ENCODE measurements at regions not wholly inside any gene's neighbourhood (a gene's known extent, or its start where the extent isn't known, plus 50 kb on each side); places are given as distances from the start of the nearest gene placed in this dataset.
"Not testable (repeated sequence)": the region's sequence is repeated elsewhere in the genome, so short reads cannot be mapped to it uniquely, and the experiment has no call there.

DNA sequence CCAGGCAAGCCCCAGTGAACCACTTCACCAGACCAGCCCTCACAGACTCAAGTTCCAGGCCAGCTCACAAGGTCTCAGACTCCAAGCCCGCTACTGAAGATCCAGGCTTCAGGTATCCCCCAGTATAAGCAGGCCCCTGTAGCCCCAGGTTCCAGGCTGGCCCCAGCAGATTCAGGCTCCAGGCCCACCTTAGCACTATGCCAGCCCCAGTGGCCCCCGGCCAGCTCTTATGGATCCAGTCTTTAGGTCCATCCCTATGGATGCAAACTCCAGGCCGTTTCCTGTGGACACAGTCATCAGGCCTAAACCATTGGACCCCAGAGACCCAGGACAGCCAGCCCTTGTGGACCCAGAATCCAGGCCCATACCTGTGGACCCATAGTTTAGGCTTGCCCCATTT is 277.8 kb upstream of the MAGEB18 start:
- H3K36me3 ChIP-seq (ENCODE audit: control insufficient read depth in 4 of 4, insufficient read depth in 4 of 4, low read length in 3 of 4): no peaks in the 10 kb centered on the region
- H3K4me1 ChIP-seq (ENCODE audit: control extremely low read depth in 1 of 4, control insufficient read depth in 4 of 4, insufficient read depth in 4 of 4, low read length in 3 of 4): no peaks in the 10 kb centered on the region
- no peak for DNase-seq
- no peaks in the 10 kb centered on the region for H3K27me3 ChIP-seq (replicated peaks in 2 of 5; ENCODE audit: control insufficient read depth in 4 of 5, insufficient read depth in 5 of 5, low read length in 4 of 5)
- H3K9me3 ChIP-seq (ENCODE audit: control extremely low read depth in 1 of 5, control insufficient read depth in 4 of 5, insufficient read depth in 2 of 5, low read depth in 1 of 5, low read length in 4 of 5): no peaks in the 10 kb centered on the region
- WGBS (ENCODE audit: insufficient coverage): 78% methylated on average over 3 of the region's 3 CpGs
- POLR2A ChIA-PET: no interaction called here
- no peak overlapping the region for H3K27ac ChIP-seq (ENCODE audit: insufficient read depth in 1 of 2, low read depth in 1 of 2, low read length in 2 of 2, poor library complexity in 1 of 2, severe bottlenecking in 2 of 2)
- CTCF ChIA-PET: no interaction called here
- no peak overlapping the region for H3K4me3 ChIP-seq (ENCODE audit: control insufficient read depth in 1 of 7, extremely low read depth in 1 of 7, insufficient read depth in 4 of 7, low read depth in 2 of 7, low read length in 6 of 7)

DNA sequence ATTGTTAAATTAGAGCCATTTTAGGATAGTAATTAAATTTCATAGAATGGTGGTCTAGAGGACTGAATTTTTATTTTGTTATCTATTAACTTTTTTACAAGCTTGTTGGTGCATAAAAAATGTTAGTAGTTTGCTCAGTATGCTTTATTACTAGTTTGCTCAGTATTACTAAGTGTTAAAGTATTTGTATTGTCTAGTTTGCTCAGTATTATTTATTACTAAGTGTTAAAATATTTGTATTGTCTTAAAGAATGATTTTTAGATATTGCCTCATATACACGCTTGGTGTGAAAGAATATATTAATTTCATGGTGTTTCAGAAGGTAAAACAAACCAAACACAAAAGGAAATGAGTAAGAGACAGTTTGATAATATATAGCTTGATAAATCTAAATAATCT is 268.4 kb upstream of the MAGEB18 start:
- WGBS (ENCODE audit: insufficient coverage): no CpG with 5 or more reads among the region's 1 CpG
- H3K27ac ChIP-seq (ENCODE audit: insufficient read depth in 1 of 2, low read depth in 1 of 2, low read length in 2 of 2, poor library complexity in 1 of 2, severe bottlenecking in 2 of 2): no peak overlapping the region
- CTCF ChIA-PET: no interaction called here
- no peak overlapping the region for H3K4me3 ChIP-seq (ENCODE audit: control insufficient read depth in 1 of 7, extremely low read depth in 1 of 7, insufficient read depth in 4 of 7, low read depth in 2 of 7, low read length in 6 of 7)
- no peaks in the 10 kb centered on the region for H3K27me3 ChIP-seq (replicated peaks in 2 of 5; ENCODE audit: control insufficient read depth in 4 of 5, insufficient read depth in 5 of 5, low read length in 4 of 5)
- no peak for DNase-seq
- H3K36me3 ChIP-seq (ENCODE audit: control insufficient read depth in 4 of 4, insufficient read depth in 4 of 4, low read length in 3 of 4): no peaks in the 10 kb centered on the region
- no peaks in the 10 kb centered on the region for H3K4me1 ChIP-seq (ENCODE audit: control extremely low read depth in 1 of 4, control insufficient read depth in 4 of 4, insufficient read depth in 4 of 4, low read length in 3 of 4)
- POLR2A ChIA-PET: no interaction called here
- no peaks in the 10 kb centered on the region for H3K9me3 ChIP-seq (ENCODE audit: control extremely low read depth in 1 of 5, control insufficient read depth in 4 of 5, insufficient read depth in 2 of 5, low read depth in 1 of 5, low read length in 4 of 5)

DNA sequence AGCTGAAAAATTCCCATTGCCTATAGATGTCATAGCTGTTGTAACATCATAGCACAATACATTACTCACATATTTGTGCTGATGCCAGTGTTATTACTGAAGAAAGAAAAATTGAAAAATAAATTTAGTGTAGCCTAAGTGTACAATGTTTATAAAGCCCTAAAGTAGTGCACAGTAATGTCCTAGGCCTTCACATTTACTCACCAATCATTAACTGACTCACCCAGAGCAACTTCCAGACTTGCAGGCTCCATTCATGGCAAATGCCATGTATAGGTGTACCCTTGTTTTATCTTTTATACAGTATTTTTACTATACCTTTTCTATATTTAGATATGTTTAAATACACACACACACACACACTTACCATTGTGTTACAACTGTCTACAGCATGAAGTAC is 265.4 kb upstream of the MAGEB18 start:
- no peaks in the 10 kb centered on the region for H3K4me1 ChIP-seq (ENCODE audit: control extremely low read depth in 1 of 4, control insufficient read depth in 4 of 4, insufficient read depth in 4 of 4, low read length in 3 of 4)
- DNase-seq: no peak
- ChIA-PET POLR2A (no interaction called here), CTCF (no interaction called here)
- no peaks in the 10 kb centered on the region for H3K36me3 ChIP-seq (ENCODE audit: control insufficient read depth in 4 of 4, insufficient read depth in 4 of 4, low read length in 3 of 4)
- H3K4me3 ChIP-seq (ENCODE audit: control insufficient read depth in 1 of 7, extremely low read depth in 1 of 7, insufficient read depth in 4 of 7, low read depth in 2 of 7, low read length in 6 of 7): no peak overlapping the region
- no peaks in the 10 kb centered on the region for H3K9me3 ChIP-seq (ENCODE audit: control extremely low read depth in 1 of 5, control insufficient read depth in 4 of 5, insufficient read depth in 2 of 5, low read depth in 1 of 5, low read length in 4 of 5)
- H3K27me3 ChIP-seq (replicated peaks in 2 of 5; ENCODE audit: control insufficient read depth in 4 of 5, insufficient read depth in 5 of 5, low read length in 4 of 5): no peaks in the 10 kb centered on the region
- no peak overlapping the region for H3K27ac ChIP-seq (ENCODE audit: insufficient read depth in 1 of 2, low read depth in 1 of 2, low read length in 2 of 2, poor library complexity in 1 of 2, severe bottlenecking in 2 of 2)

DNA sequence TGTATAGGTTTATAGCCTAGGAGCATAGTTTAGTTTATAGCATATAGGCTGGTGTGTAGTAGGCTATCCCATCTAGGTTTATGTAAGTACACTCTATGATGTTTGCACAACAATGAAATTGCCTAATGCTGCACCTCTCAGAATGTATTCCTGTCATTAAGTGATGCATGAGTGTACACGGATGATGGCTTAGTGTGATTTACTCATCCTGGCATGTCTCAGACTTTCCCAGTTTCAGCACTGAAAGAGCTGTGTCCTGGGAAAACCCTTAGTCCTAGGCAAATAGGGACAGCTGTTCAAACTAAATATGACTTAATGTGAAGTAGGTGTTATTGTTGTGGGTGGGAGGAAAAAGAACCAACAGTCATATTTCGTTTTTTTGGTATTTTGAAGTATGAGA is 264.9 kb upstream of the MAGEB18 start:
- no peaks in the 10 kb centered on the region for H3K4me1 ChIP-seq (ENCODE audit: control extremely low read depth in 1 of 4, control insufficient read depth in 4 of 4, insufficient read depth in 4 of 4, low read length in 3 of 4)
- ChIA-PET CTCF (no interaction called here), POLR2A (no interaction called here)
- WGBS (ENCODE audit: insufficient coverage): no CpG with 5 or more reads among the region's 2 CpGs
- DNase-seq: no peak
- no peaks in the 10 kb centered on the region for H3K9me3 ChIP-seq (ENCODE audit: control extremely low read depth in 1 of 5, control insufficient read depth in 4 of 5, insufficient read depth in 2 of 5, low read depth in 1 of 5, low read length in 4 of 5)
- H3K27ac ChIP-seq (ENCODE audit: insufficient read depth in 1 of 2, low read depth in 1 of 2, low read length in 2 of 2, poor library complexity in 1 of 2, severe bottlenecking in 2 of 2): no peak overlapping the region
- no peak overlapping the region for H3K4me3 ChIP-seq (ENCODE audit: control insufficient read depth in 1 of 7, extremely low read depth in 1 of 7, insufficient read depth in 4 of 7, low read depth in 2 of 7, low read length in 6 of 7)
- H3K27me3 ChIP-seq (replicated peaks in 2 of 5; ENCODE audit: control insufficient read depth in 4 of 5, insufficient read depth in 5 of 5, low read length in 4 of 5): no peaks in the 10 kb centered on the region
- no peaks in the 10 kb centered on the region for H3K36me3 ChIP-seq (ENCODE audit: control insufficient read depth in 4 of 4, insufficient read depth in 4 of 4, low read length in 3 of 4)

DNA sequence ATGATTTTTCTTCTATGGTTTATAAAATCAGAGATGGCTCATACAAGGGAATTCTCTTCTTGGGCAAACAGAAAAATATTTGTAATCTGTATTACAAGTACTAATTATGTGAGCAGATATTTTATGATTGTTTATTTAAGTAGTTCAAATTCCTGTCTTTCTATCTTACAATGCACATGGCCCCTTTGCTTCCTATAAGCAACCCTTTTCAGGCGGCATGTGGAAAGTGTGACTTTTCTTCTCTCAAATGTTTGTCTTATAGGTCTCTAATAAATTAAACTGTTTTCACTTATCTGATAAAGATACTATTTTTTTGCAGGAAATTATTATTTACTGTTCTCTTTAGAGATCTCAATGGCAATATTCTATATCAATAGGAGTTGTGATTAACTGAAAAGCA is 259.3 kb upstream of the MAGEB18 start:
- H3K36me3 ChIP-seq (ENCODE audit: control insufficient read depth in 4 of 4, insufficient read depth in 4 of 4, low read length in 3 of 4): no peaks in the 10 kb centered on the region
- no peaks in the 10 kb centered on the region for H3K9me3 ChIP-seq (ENCODE audit: control extremely low read depth in 1 of 5, control insufficient read depth in 4 of 5, insufficient read depth in 2 of 5, low read depth in 1 of 5, low read length in 4 of 5)
- H3K4me3 ChIP-seq (ENCODE audit: control insufficient read depth in 1 of 7, extremely low read depth in 1 of 7, insufficient read depth in 4 of 7, low read depth in 2 of 7, low read length in 6 of 7): no peak overlapping the region
- POLR2A ChIA-PET: no interaction called here
- no peak for DNase-seq
- no peak overlapping the region for H3K27ac ChIP-seq (ENCODE audit: insufficient read depth in 1 of 2, low read depth in 1 of 2, low read length in 2 of 2, poor library complexity in 1 of 2, severe bottlenecking in 2 of 2)
- no CpG with 5 or more reads among the region's 1 CpG for WGBS (ENCODE audit: insufficient coverage)
- H3K4me1 ChIP-seq (ENCODE audit: control extremely low read depth in 1 of 4, control insufficient read depth in 4 of 4, insufficient read depth in 4 of 4, low read length in 3 of 4): no peaks in the 10 kb centered on the region
- CTCF ChIA-PET: no interaction called here
- H3K27me3 ChIP-seq (replicated peaks in 2 of 5; ENCODE audit: control insufficient read depth in 4 of 5, insufficient read depth in 5 of 5, low read length in 4 of 5): no peaks in the 10 kb centered on the region

DNA sequence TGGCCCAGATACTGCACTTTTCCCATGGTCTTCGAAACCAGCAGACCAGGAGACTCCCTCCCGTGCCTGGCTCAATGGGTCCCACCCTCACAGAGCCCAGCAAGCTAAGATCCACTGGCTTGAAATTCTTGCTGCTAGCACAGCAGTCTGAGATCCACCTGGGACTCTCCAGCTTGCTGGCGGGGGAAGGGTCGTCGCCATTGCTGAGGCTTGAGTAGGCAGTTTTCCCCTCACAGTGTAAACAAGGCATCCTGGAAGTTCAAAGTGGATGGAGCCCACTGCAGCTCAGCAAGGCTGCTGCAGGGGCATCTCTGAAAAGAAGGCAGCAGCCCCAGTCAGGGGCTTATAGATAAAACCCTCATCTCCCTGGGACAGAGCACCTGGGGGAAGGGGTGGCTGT is 255.6 kb upstream of the MAGEB18 start:
- H3K4me1 ChIP-seq (ENCODE audit: control extremely low read depth in 1 of 4, control insufficient read depth in 4 of 4, insufficient read depth in 4 of 4, low read length in 3 of 4); H3K4me3 ChIP-seq (ENCODE audit: control insufficient read depth in 1 of 7, extremely low read depth in 1 of 7, insufficient read depth in 4 of 7, low read depth in 2 of 7, low read length in 6 of 7); CTCF ChIA-PET; H3K27me3 ChIP-seq (replicated peaks in 2 of 5; ENCODE audit: control insufficient read depth in 4 of 5, insufficient read depth in 5 of 5, low read length in 4 of 5); H3K27ac ChIP-seq (ENCODE audit: insufficient read depth in 1 of 2, low read depth in 1 of 2, low read length in 2 of 2, poor library complexity in 1 of 2, severe bottlenecking in 2 of 2); H3K9me3 ChIP-seq (ENCODE audit: control extremely low read depth in 1 of 5, control insufficient read depth in 4 of 5, insufficient read depth in 2 of 5, low read depth in 1 of 5, low read length in 4 of 5); DNase-seq; H3K36me3 ChIP-seq (ENCODE audit: control insufficient read depth in 4 of 4, insufficient read depth in 4 of 4, low read length in 3 of 4); POLR2A ChIA-PET: not testable (repeated sequence)
- 69% methylated on average over 5 of the region's 5 CpGs for WGBS (ENCODE audit: insufficient coverage)

DNA sequence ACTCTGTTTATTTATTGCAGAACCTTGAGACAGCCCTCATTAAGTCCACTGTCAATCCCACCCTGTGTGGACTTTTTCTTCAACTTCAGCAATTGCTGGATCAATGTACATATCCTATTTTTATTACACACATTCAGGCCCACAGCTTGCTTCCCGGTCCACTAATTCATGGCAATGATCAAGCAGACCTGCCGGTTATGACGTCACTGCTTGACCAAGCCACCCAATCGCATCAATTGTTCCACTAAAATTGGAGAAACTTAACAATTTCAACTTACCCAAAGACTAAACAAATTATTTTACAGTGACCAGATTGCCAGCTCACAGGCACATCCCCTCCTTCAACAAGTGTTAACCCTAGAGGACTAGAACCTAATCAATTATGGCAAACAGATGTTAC is 240.4 kb upstream of the MAGEB18 start:
- DNase-seq: no peak
- ChIA-PET POLR2A (no interaction called here), CTCF (no interaction called here)
- H3K36me3 ChIP-seq (ENCODE audit: control insufficient read depth in 4 of 4, insufficient read depth in 4 of 4, low read length in 3 of 4): no peaks in the 10 kb centered on the region
- peaks cover 0 to 1% (median 0%) of the 10 kb centered on the region in 5 experiments for H3K9me3 ChIP-seq (ENCODE audit: control extremely low read depth in 1 of 5, control insufficient read depth in 4 of 5, insufficient read depth in 2 of 5, low read depth in 1 of 5, low read length in 4 of 5)
- H3K4me1 ChIP-seq (ENCODE audit: control extremely low read depth in 1 of 4, control insufficient read depth in 4 of 4, insufficient read depth in 4 of 4, low read length in 3 of 4): no peaks in the 10 kb centered on the region
- no peak overlapping the region for H3K4me3 ChIP-seq (ENCODE audit: control insufficient read depth in 1 of 7, extremely low read depth in 1 of 7, insufficient read depth in 4 of 7, low read depth in 2 of 7, low read length in 6 of 7)
- 92% methylated on average over 4 of the region's 4 CpGs for WGBS (ENCODE audit: insufficient coverage)
- no peak overlapping the region for H3K27ac ChIP-seq (ENCODE audit: insufficient read depth in 1 of 2, low read depth in 1 of 2, low read length in 2 of 2, poor library complexity in 1 of 2, severe bottlenecking in 2 of 2)
- no peaks in the 10 kb centered on the region for H3K27me3 ChIP-seq (replicated peaks in 2 of 5; ENCODE audit: control insufficient read depth in 4 of 5, insufficient read depth in 5 of 5, low read length in 4 of 5)

DNA sequence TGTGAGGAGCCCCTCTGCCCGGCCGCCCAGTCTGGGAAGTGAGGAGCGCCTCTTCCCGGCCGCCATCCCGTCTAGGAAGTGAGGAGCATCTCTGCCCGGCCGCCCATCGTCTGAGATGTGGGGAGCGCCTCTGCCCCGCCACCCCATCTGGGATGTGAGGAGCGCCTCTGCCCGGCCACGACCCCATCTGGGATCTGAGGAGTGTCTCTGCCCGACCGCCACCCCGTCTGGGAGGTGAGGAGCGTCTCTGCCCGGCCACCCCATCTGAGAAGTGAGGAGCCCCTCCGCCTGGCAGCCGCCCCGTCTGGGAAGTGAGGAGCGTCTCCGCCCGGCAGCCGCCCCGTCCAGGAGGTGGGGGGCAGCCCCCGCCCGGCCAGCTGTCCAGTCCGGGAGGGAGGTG is 232.4 kb upstream of the MAGEB18 start:
- WGBS (ENCODE audit: insufficient coverage): 93% methylated on average over 8 of the region's 30 CpGs
- DNase-seq; H3K4me1 ChIP-seq (ENCODE audit: control extremely low read depth in 1 of 4, control insufficient read depth in 4 of 4, insufficient read depth in 4 of 4, low read length in 3 of 4); H3K9me3 ChIP-seq (ENCODE audit: control extremely low read depth in 1 of 5, control insufficient read depth in 4 of 5, insufficient read depth in 2 of 5, low read depth in 1 of 5, low read length in 4 of 5); CTCF ChIA-PET; POLR2A ChIA-PET; H3K27ac ChIP-seq (ENCODE audit: insufficient read depth in 1 of 2, low read depth in 1 of 2, low read length in 2 of 2, poor library complexity in 1 of 2, severe bottlenecking in 2 of 2); H3K27me3 ChIP-seq (replicated peaks in 2 of 5; ENCODE audit: control insufficient read depth in 4 of 5, insufficient read depth in 5 of 5, low read length in 4 of 5); H3K4me3 ChIP-seq (ENCODE audit: control insufficient read depth in 1 of 7, extremely low read depth in 1 of 7, insufficient read depth in 4 of 7, low read depth in 2 of 7, low read length in 6 of 7); H3K36me3 ChIP-seq (ENCODE audit: control insufficient read depth in 4 of 4, insufficient read depth in 4 of 4, low read length in 3 of 4): not testable (repeated sequence)
